ENCODE measurements at regions not wholly inside any gene's neighbourhood (a gene's known extent, or its start where the extent isn't known, plus 50 kb on each side); places are given as distances from the start of the nearest gene placed in this dataset.

GRCh38 chr17:54785643-54786268, 114.9 kb upstream of the TOM1L1 start:
- no peak for FAIRE-seq
- H3K27ac ChIP-seq (ENCODE audit: extremely low read length, insufficient read depth, low read length), result no peak overlapping the region
- H3K4me1 ChIP-seq (ENCODE audit: insufficient read depth, low read length), result no peaks in the 10 kb centered on the region
- ChIA-PET CTCF (ENCODE audit: low intra/inter-chr PET ratio, low total read pairs) (no interaction called here), POLR2A (no interaction called here)
- ATAC-seq, result no peak
- BruUV-seq (replicated peaks), result no TSS peak
- no peaks in the 10 kb centered on the region for H3K79me2 ChIP-seq (ENCODE audit: insufficient read depth, low read length)
- TF ChIP-seq ZSCAN29 (CRISPR knock-in tag; conservative IDR thresholded peaks at IDR 0.05) (no peak), PRDM15 (CRISPR knock-in tag; IDR thresholded peaks at IDR 0.05) (no peak), TAF15 (IDR thresholded peaks at IDR 0.05; ENCODE audit: low read depth, low read length, poor library complexity, severe bottlenecking) (no peak), MEIS2 (CRISPR knock-in tag; IDR thresholded peaks at IDR 0.05) (no peak), ZNF263 (CRISPR knock-in tag; IDR thresholded peaks at IDR 0.05) (no peak), ZNF253 (CRISPR knock-in tag; IDR thresholded peaks at IDR 0.05; ENCODE audit: borderline replicate concordance) (no peak), RXRA (CRISPR knock-in tag; IDR thresholded peaks at IDR 0.05) (no peak)
- TF ChIP-seq, protein P1, sequence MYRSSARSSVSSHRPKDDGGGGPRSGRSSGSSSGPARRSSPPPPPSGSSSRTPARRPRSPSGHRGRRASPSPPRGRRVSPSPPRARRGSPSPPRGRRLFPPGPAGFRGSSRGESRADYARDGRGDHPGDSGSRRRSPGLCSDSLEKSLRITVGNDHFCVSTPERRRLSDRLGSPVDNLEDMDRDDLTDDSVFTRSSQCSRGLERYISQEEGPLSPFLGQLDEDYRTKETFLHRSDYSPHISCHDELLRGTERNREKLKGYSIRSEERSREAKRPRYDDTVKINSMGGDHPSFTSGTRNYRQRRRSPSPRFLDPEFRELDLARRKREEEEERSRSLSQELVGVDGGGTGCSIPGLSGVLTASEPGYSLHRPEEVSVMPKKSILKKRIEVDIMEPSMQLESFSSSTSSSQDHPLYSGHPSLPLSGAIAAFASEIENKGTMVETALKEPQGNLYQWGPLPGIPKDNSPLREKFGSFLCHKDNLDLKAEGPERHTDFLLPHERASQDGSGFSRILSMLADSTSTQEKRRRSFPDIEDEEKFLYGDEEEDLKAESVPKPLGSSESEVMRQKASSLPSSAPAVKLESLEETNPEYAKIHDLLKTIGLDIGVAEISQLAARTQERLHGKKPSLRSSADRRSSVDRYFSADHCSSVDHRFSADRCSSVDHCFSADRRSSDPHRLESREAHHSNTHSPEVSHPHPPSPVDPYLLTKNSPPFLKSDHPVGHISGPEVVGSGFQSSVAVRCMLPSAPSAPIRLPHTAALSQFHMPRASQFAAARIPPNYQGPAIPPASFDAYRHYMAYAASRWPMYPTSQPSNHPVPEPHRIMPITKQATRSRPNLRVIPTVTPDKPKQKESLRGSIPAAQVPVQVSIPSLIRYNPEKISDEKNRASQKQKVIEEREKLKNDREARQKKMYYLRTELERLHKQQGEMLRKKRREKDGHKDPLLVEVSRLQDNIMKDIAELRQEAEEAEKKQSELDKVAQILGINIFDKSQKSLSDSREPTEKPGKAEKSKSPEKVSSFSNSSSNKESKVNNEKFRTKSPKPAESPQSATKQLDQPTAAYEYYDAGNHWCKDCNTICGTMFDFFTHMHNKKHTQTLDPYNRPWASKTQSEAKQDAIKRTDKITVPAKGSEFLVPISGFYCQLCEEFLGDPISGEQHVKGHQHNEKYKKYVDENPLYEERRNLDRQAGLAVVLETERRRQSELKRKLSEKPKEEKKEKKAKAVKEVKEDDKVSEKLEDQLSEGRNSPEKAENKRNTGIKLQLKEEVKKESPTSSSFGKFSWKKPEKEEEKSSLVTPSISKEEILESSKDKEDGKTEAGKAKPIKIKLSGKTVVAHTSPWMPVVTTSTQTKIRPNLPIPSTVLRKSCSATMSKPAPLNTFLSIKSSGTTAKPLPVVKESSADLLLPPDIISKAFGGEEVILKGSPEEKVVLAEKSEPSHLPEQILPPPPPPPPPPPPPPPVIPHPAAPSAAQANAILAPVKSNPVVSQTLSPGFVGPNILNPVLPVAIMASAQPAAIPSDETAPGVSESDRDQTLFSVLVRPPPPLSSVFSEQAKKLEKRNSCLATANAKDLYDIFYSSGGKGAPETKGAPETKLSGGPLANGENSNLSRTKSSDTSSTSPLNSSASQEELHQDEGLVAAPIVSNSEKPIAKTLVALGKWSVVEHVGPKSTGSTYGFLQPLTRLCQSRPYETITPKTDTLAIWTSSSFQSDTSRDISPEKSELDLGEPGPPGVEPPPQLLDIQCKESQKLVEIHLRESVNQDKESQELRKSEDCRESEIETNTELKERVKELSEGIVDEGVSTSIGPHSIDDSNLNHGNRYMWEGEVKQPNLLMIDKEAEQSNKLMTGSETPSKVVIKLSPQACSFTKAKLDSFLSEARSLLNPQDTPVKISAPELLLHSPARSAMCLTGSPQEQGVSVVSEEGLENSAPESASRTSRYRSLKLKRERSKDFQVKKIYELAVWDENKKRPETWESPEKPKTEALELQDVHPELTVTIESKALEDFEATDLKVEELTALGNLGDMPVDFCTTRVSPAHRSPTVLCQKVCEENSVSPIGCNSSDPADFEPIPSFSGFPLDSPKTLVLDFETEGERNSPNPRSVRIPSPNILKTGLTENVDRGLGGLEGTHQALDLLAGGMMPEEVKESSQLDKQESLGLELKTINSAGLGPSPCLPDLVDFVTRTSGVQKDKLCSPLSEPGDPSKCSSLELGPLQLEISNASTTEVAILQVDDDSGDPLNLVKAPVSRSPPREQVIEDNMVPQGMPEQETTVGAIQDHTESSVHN (CRISPR knock-in tag; IDR thresholded peaks at IDR 0.05), result no peak
- TF ChIP-seq, protein P2, sequence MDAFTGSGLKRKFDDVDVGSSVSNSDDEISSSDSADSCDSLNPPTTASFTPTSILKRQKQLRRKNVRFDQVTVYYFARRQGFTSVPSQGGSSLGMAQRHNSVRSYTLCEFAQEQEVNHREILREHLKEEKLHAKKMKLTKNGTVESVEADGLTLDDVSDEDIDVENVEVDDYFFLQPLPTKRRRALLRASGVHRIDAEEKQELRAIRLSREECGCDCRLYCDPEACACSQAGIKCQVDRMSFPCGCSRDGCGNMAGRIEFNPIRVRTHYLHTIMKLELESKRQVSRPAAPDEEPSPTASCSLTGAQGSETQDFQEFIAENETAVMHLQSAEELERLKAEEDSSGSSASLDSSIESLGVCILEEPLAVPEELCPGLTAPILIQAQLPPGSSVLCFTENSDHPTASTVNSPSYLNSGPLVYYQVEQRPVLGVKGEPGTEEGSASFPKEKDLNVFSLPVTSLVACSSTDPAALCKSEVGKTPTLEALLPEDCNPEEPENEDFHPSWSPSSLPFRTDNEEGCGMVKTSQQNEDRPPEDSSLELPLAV (CRISPR knock-in tag; conservative IDR thresholded peaks at IDR 0.05; ENCODE audit: low read depth), result no peak
- H2AFZ ChIP-seq (ENCODE audit: low read length), result no peak overlapping the region
- no peak for DNase-seq (ENCODE audit: low spot score)
- no peaks in the 10 kb centered on the region for H3K9me3 ChIP-seq (ENCODE audit: low read length)
- no peaks in the 10 kb centered on the region for H3K36me3 ChIP-seq (replicated peaks in 1 of 2; ENCODE audit: control insufficient read depth in 1 of 2, insufficient read depth in 2 of 2, low read length in 2 of 2)
- H3K4me2 ChIP-seq (ENCODE audit: low read depth, low read length), result no peak overlapping the region
- no peak overlapping the region for H3K9ac ChIP-seq (ENCODE audit: insufficient read depth, low read depth, low read length)
- intact Hi-C loops (cut with micrococcal nuclease; ENCODE audit: unreplicated experiment), result no loop called here
- WGBS (ENCODE audit: low lambda C conversion rate), result 13% methylated on average over 8 of the region's 8 CpGs
- H3K4me3 ChIP-seq (replicated peaks in 1 of 3; ENCODE audit: insufficient read depth in 1 of 3, low read depth in 2 of 3, low read length in 3 of 3), result no peak overlapping the region
- no peaks in the 10 kb centered on the region for H4K20me1 ChIP-seq (ENCODE audit: insufficient read depth, low read length)
- in situ Hi-C loops (cut with HindIII; ENCODE audit: extremely low pct_ligation_motif_present, low pct_unique_long_range_greater_than_20kb), result no loop called here
- no peaks in the 10 kb centered on the region; a peak in 1 of 5 replicates for H3K27me3 ChIP-seq (ENCODE audit: control insufficient read depth in 1 of 2, insufficient read depth in 2 of 2, low read length in 2 of 2)
